ENCODE measurements at regions not wholly inside any gene's neighbourhood (a gene's known extent, or its start where the extent isn't known, plus 50 kb on each side); places are given as distances from the start of the nearest gene placed in this dataset.

DNA sequence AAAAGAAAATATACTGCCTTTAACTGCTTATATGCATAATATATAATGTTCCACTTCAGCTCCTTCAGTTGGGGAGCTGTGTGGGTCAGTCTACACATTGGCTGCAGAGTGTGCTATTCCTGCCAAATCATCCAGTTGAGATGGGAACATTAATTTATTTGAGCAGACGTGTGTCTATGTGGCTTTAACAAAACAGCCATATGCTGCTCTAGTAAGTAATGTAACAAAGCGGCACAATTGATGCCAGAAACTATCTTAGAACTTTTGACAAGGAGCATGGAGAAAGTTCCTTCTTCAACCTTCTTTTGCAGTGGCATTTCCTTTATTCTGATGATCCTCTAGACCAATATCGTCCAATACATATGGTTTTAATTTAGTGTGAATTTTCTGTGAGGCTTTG, 285.9 kb upstream of the C1orf87 start:
- H3K4me3 ChIP-seq (ENCODE audit: low read length): no peak overlapping the region
- H3K9me3 ChIP-seq (ENCODE audit: control insufficient read depth, insufficient read depth, low read length): no peaks in the 10 kb centered on the region
- H3F3A ChIP-seq (ENCODE audit: control insufficient read depth, insufficient read depth): no peaks in the 10 kb centered on the region
- H4K20me1 ChIP-seq (ENCODE audit: control insufficient read depth, insufficient read depth, low read depth, low read length): no peaks in the 10 kb centered on the region
- H3K36me3 ChIP-seq (ENCODE audit: control insufficient read depth, low read length): no peaks in the 10 kb centered on the region
- H3K27ac ChIP-seq (ENCODE audit: low read depth, low read length): no peak overlapping the region
- TF ChIP-seq, protein P1, sequence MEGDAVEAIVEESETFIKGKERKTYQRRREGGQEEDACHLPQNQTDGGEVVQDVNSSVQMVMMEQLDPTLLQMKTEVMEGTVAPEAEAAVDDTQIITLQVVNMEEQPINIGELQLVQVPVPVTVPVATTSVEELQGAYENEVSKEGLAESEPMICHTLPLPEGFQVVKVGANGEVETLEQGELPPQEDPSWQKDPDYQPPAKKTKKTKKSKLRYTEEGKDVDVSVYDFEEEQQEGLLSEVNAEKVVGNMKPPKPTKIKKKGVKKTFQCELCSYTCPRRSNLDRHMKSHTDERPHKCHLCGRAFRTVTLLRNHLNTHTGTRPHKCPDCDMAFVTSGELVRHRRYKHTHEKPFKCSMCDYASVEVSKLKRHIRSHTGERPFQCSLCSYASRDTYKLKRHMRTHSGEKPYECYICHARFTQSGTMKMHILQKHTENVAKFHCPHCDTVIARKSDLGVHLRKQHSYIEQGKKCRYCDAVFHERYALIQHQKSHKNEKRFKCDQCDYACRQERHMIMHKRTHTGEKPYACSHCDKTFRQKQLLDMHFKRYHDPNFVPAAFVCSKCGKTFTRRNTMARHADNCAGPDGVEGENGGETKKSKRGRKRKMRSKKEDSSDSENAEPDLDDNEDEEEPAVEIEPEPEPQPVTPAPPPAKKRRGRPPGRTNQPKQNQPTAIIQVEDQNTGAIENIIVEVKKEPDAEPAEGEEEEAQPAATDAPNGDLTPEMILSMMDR (IDR thresholded peaks at IDR 0.05; ENCODE audit: low read depth, low read length, poor library complexity, severe bottlenecking): no peak
- no peak for TF ChIP-seq EZH2phosphoT487 (IDR thresholded peaks at IDR 0.05; ENCODE audit: borderline replicate concordance, low read length)
- H3K4me1 ChIP-seq (ENCODE audit: control insufficient read depth, low read length): no peaks in the 10 kb centered on the region
- no peaks in the 10 kb centered on the region for H3K79me2 ChIP-seq (ENCODE audit: control insufficient read depth, low read length)
- no peaks in the 10 kb centered on the region for H3K27me3 ChIP-seq (ENCODE audit: control insufficient read depth, low read length)
- no peaks in the 10 kb centered on the region for H3K9me2 ChIP-seq (replicated peaks; ENCODE audit: control insufficient read depth, low read length)
- H3K4me2 ChIP-seq (ENCODE audit: low read length): no peak overlapping the region

DNA sequence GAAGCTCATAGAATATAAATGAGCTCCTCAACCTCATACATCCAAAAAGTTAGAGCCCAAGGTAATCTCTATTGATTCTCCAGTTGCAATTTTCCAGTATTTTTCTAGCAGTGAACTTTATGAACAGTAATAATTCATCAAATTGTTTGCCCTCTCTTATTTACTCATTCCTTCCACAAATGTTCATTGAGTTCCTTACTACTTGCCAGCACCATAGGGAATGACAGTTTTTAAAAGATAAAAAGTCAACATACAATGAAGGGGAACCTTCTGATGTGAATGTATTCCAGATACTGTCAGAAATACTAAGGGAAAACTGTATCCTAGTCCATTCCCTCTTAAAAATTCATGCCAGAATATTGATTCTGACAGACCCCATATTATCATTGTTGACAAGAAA, 277.0 kb upstream of the C1orf87 start:
- H3K36me3 ChIP-seq (ENCODE audit: control insufficient read depth, low read length): no peaks in the 10 kb centered on the region

DNA sequence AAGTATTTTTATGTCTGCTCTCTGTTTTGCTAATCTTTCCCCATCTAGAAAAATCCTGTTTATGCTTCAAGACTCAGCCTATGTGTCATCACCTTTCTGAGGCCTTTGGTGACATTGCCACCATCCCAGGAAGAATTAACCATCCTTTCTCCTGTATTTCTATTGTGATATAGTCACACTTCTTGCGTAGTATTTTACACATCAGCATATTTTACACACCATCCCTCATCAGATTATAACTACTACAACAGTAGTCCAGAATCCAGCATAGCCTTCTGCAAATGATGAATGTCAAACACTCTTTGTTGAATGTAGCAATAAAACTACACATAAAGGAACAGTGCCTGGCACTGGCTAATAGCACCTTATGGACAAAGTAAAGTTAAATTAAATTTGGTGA, 275.3 kb upstream of the C1orf87 start:
- no peaks in the 10 kb centered on the region for H3K9me3 ChIP-seq (ENCODE audit: control insufficient read depth, insufficient read depth, low read length)
- no peaks in the 10 kb centered on the region for H4K20me1 ChIP-seq (ENCODE audit: control insufficient read depth, insufficient read depth, low read depth, low read length)
- H3K27me3 ChIP-seq (ENCODE audit: control insufficient read depth, low read length): no peaks in the 10 kb centered on the region
- no peak overlapping the region for H3K4me3 ChIP-seq (ENCODE audit: low read length)
- no peaks in the 10 kb centered on the region for H3K36me3 ChIP-seq (ENCODE audit: control insufficient read depth, low read length)
- no peaks in the 10 kb centered on the region for H3K9me2 ChIP-seq (replicated peaks; ENCODE audit: control insufficient read depth, low read length)
- H3K27ac ChIP-seq (ENCODE audit: low read depth, low read length): no peak overlapping the region
- H3F3A ChIP-seq (ENCODE audit: control insufficient read depth, insufficient read depth): no peaks in the 10 kb centered on the region
- H3K79me2 ChIP-seq (ENCODE audit: control insufficient read depth, low read length): no peaks in the 10 kb centered on the region
- no peaks in the 10 kb centered on the region for H3K4me1 ChIP-seq (ENCODE audit: control insufficient read depth, low read length)
- no peak overlapping the region for H3K4me2 ChIP-seq (ENCODE audit: low read length)
- TF ChIP-seq, protein P1 (IDR thresholded peaks at IDR 0.05; ENCODE audit: low read depth, low read length, poor library complexity, severe bottlenecking): no peak
- TF ChIP-seq EZH2phosphoT487 (IDR thresholded peaks at IDR 0.05; ENCODE audit: borderline replicate concordance, low read length): no peak

More for the DNA sequence above, 277.0 kb upstream of the C1orf87 start:
- Histone ChIP-seq H3K9me2 (replicated peaks; ENCODE audit: control insufficient read depth, low read length) (no peaks in the 10 kb centered on the region), H3F3A (ENCODE audit: control insufficient read depth, insufficient read depth) (no peaks in the 10 kb centered on the region), H3K4me1 (ENCODE audit: control insufficient read depth, low read length) (no peaks in the 10 kb centered on the region), H3K9me3 (ENCODE audit: control insufficient read depth, insufficient read depth, low read length) (no peaks in the 10 kb centered on the region), H3K27ac (ENCODE audit: low read depth, low read length) (no peak overlapping the region), H3K79me2 (ENCODE audit: control insufficient read depth, low read length) (no peaks in the 10 kb centered on the region), H3K4me2 (ENCODE audit: low read length) (no peak overlapping the region), H3K27me3 (ENCODE audit: control insufficient read depth, low read length) (no peaks in the 10 kb centered on the region), H3K4me3 (ENCODE audit: low read length) (no peak overlapping the region), H4K20me1 (ENCODE audit: control insufficient read depth, insufficient read depth, low read depth, low read length) (no peaks in the 10 kb centered on the region)
- TF ChIP-seq EZH2phosphoT487 (IDR thresholded peaks at IDR 0.05; ENCODE audit: borderline replicate concordance, low read length): no peak
- TF ChIP-seq, protein P1 (IDR thresholded peaks at IDR 0.05; ENCODE audit: low read depth, low read length, poor library complexity, severe bottlenecking): no peak

DNA sequence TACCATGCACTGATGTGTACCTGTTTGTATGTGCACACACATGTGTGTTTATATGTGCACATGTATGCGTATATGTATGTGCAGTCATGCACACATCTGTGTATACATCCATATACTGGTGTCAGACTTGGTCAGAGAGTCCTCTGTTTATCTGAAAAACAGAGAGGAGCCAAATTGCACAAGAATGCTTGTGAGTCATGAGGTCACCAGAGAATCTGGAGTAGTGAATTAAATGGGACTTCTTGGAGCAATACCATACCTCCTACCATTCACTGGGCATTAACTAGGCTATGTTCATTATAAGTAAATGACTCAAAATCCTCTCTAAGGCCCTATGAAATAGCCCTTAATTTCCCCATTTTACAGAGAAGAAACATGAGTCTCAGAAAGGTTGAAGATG, 272.1 kb upstream of the C1orf87 start:
- Histone ChIP-seq H3K4me1 (ENCODE audit: control insufficient read depth, low read length) (no peaks in the 10 kb centered on the region), H3K9me2 (replicated peaks; ENCODE audit: control insufficient read depth, low read length) (no peaks in the 10 kb centered on the region), H3K9me3 (ENCODE audit: control insufficient read depth, insufficient read depth, low read length) (no peaks in the 10 kb centered on the region), H3F3A (ENCODE audit: control insufficient read depth, insufficient read depth) (no peaks in the 10 kb centered on the region), H3K79me2 (ENCODE audit: control insufficient read depth, low read length) (no peaks in the 10 kb centered on the region), H3K4me3 (ENCODE audit: low read length) (no peak overlapping the region), H3K27ac (ENCODE audit: low read depth, low read length) (no peak overlapping the region), H3K27me3 (ENCODE audit: control insufficient read depth, low read length) (no peaks in the 10 kb centered on the region), H4K20me1 (ENCODE audit: control insufficient read depth, insufficient read depth, low read depth, low read length) (no peaks in the 10 kb centered on the region), H3K4me2 (ENCODE audit: low read length) (no peak overlapping the region), H3K36me3 (ENCODE audit: control insufficient read depth, low read length) (no peaks in the 10 kb centered on the region)
- TF ChIP-seq, protein P1 (IDR thresholded peaks at IDR 0.05; ENCODE audit: low read depth, low read length, poor library complexity, severe bottlenecking): no peak
- no peak for TF ChIP-seq EZH2phosphoT487 (IDR thresholded peaks at IDR 0.05; ENCODE audit: borderline replicate concordance, low read length)

All from DOHH2 (cell line).